Cardiac muscle cell (in vitro differentiated cells and primary cell): ENCODE measurements at regions not wholly inside any gene's neighbourhood (a gene's known extent, or its start where the extent isn't known, plus 50 kb on each side); places are given as distances from the start of the nearest gene placed in this dataset.

Experiments
- DNase-seq, 2 donors: peaks; one replicate each; pipeline versions ENCODE4 v3.0.0 to v3.0.0-alpha.2; 2010 to 2017; ENCODE audit warnings: low read depth in 1 of 2, low spot score in 1 of 2
- H3K27ac ChIP-seq: fragments of 200-600 bp; sonication (generic); 2 replicates; pipeline ENCODE4 v1.5.1; 2016
- H3K27me3 ChIP-seq: fragments of 200-600 bp; sonication (generic); 2 replicates; pipeline ENCODE4 v1.6.0; 2016; ENCODE audit warnings: control low read depth
- H3K36me3 ChIP-seq: fragments of 200-600 bp; sonication (generic); 2 replicates; pipeline ENCODE4 v1.5.1; 2016; ENCODE audit warnings: control low read depth
- H3K4me1 ChIP-seq: fragments of 200-600 bp; sonication (generic); 2 replicates; pipeline ENCODE4 v1.8.1; 2017; ENCODE audit warnings: low read depth, mild to moderate bottlenecking, mixed run types
- H3K4me3 ChIP-seq: fragments of 200-600 bp; sonication (generic); 2 replicates; pipeline ENCODE4 v1.5.1; 2016; ENCODE audit warnings: mild to moderate bottlenecking
- H3K9me3 ChIP-seq: fragments of 200-600 bp; sonication (generic); 2 replicates; pipeline ENCODE4 v1.5.1; 2017; ENCODE audit warnings: low read depth, mild to moderate bottlenecking, control low read depth
- CTCF ChIP-seq: IDR thresholded peaks from 2 replicates; pipeline ENCODE4 v1.5.1; 2012; ENCODE audit warnings: low read depth, mild to moderate bottlenecking, low read length

- Histone ChIP-seq H3K27ac (no peak overlapping the region), H3K4me1 (no peaks in the 10 kb centered on the region), H3K27me3 (no peaks in the 10 kb centered on the region), H3K9me3 (no peaks in the 10 kb centered on the region), H3K36me3 (no peaks in the 10 kb centered on the region), H3K4me3 (no peak overlapping the region)
- TF ChIP-seq CTCF: no peak
- no peak for DNase-seq
Observed at GRCh38 chr5:38149815-38150195, 108.6 kb upstream of the EGFLAM start.

DNA sequence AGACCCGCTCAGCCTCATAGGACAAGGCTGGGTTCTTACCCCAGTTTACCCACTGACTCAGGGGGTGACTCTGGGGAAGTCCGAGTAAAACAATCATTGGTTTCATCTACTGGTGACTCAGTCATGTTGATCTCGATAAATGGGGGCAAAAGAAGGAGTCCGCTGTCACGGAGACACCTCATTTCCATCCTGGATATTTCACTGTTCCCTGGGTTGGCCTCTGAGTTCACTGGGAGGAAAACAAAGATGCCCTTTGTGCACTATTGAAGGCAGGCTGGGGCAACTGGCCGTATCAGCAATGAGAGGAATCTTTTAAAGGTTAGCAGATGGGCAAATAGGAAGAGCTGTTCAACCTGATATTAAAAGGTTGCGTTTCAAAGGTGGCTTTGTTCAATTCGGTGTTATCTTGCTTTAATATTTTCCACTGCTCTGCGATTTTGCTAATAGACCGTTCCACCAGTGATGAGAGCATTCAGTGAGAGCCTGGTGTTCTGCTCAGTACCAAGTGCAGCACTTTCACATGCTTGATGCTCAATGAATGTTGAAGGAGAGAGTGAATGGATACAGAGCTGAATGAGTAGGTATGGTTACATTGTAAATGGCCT lies 110.2 kb upstream of the EGFLAM start:
- DNase-seq: no peak
- TF ChIP-seq CTCF: no peak
- no peak overlapping the region for H3K4me3 ChIP-seq
- H3K4me1 ChIP-seq: no peaks in the 10 kb centered on the region
- H3K27me3 ChIP-seq: no peaks in the 10 kb centered on the region
- H3K36me3 ChIP-seq: no peaks in the 10 kb centered on the region
- no peaks in the 10 kb centered on the region for H3K9me3 ChIP-seq
- no peak overlapping the region for H3K27ac ChIP-seq

DNA sequence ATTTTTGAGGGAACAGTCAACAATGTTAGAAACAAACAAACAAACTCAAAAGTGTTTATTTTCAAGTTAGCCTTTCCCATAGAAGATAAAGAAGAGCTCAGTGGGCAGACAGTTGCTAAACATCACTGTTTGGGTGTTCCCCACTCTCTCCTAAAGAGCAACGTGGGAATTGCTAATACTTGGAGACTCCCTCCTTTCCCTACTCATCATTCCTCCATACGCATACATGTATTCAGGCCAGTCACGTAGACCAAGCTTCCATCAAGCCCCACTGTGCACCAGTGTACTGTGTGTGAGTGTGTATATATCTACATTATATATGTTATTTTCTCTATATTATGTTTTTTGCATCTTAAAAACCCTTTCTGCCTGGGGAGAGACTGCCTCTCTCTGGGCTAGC lies 115.0 kb upstream of the EGFLAM start:
- H3K36me3 ChIP-seq: no peaks in the 10 kb centered on the region
- no peak for TF ChIP-seq CTCF
- DNase-seq: no peak

DNA sequence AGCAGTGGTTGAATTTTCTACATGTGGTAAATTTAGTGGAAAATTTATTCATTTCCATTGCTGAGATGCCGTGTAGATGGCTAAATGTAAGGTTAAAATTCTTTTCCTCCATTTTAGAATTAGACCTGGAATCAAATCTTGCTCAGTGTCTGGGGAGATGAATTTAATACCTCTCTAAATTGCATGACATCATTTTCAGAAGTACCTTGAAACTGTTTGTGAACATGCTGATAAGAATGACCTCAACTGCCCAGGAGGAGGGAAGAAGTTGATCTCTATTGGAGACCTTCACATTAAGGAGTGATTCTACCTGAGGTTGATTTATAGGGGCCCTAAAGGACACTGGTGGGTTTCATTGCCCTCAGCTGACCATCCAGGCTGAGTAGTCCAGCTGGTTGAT lies 116.7 kb upstream of the EGFLAM start:
- no peak overlapping the region for H3K4me3 ChIP-seq
- no peaks in the 10 kb centered on the region for H3K9me3 ChIP-seq
- H3K27ac ChIP-seq: no peak overlapping the region
- H3K4me1 ChIP-seq: no peaks in the 10 kb centered on the region
- peaks cover 5% of the 10 kb centered on the region for H3K27me3 ChIP-seq
- H3K36me3 ChIP-seq: no peaks in the 10 kb centered on the region
- TF ChIP-seq CTCF: no peak
- DNase-seq: no peak

More for the DNA sequence above, 115.0 kb upstream of the EGFLAM start:
- H3K4me3 ChIP-seq: no peak overlapping the region
- H3K27me3 ChIP-seq: peaks cover 5% of the 10 kb centered on the region
- H3K9me3 ChIP-seq: no peaks in the 10 kb centered on the region
- H3K4me1 ChIP-seq: no peaks in the 10 kb centered on the region
- no peak overlapping the region for H3K27ac ChIP-seq

- no peak overlapping the region for H3K4me3 ChIP-seq
- H3K4me1 ChIP-seq: no peaks in the 10 kb centered on the region
- no peak for TF ChIP-seq CTCF
- H3K36me3 ChIP-seq: no peaks in the 10 kb centered on the region
- H3K9me3 ChIP-seq: no peaks in the 10 kb centered on the region
- peaks cover 5% of the 10 kb centered on the region for H3K27me3 ChIP-seq
- no peak overlapping the region for H3K27ac ChIP-seq
- no peak for DNase-seq
Observed at GRCh38 chr5:38138574-38138973, 119.8 kb upstream of the EGFLAM start.
